NCI-H1092 treated with DMSO at 0.1 percent for 48 hours (cell line): ENCODE measurements at regions not wholly inside any gene's neighbourhood (a gene's known extent, or its start where the extent isn't known, plus 50 kb on each side); places are given as distances from the start of the nearest gene placed in this dataset.
"Not testable (repeated sequence)": the region's sequence is repeated elsewhere in the genome, so short reads cannot be mapped to it uniquely, and the experiment has no call there.

Source experiments
- DNase-seq: peaks from one replicate; lab custom pipeline; 2025; lab: John Stamatoyannopoulos, UW

DNA sequence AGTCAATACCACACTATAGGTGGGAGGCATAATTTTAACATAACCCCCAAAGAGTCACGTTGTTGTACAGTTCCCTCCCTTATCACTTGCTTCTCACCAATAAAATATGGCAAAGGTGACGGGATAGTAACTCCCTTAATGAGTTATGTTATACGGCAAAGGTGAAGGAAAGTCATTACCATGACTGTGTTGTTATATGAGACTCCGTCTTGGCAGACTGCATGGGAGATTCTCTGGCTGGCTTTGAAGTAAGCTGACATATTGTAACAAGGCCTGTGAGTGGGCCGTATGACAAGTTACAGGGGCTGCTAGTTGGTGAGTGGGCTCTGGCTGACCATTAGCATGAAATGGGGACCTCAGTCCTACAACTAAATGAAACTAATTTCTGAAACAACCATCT lies 366.4 kb upstream of the FTMT start:
- DNase-seq, result no peak

GRCh38 chr5:121485999-121486398 lies 365.7 kb upstream of the FTMT start:
- not testable (repeated sequence) for DNase-seq

DNA sequence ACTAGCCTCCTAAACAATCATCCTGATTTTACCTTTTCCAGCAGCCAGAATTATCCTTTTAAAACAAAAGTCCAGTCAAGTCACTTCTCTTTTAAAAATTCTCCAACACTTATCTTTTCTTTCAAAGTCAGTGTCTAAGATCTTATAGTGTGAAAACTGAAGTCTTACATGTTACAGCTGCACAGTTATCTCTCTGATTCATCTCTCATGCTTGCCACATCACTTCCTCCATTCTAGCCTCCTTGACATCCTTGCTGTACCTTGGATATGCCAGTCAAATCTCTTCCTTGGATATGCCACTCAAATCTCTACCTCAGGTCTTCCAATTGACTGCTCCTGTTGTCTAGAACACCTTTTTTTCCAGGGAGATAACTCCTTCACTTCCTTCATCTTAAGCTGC lies 361.7 kb upstream of the FTMT start:
- no peak for DNase-seq

GRCh38 chr5:121497176-121497575 lies 354.5 kb upstream of the FTMT start:
- no peak for DNase-seq

DNA sequence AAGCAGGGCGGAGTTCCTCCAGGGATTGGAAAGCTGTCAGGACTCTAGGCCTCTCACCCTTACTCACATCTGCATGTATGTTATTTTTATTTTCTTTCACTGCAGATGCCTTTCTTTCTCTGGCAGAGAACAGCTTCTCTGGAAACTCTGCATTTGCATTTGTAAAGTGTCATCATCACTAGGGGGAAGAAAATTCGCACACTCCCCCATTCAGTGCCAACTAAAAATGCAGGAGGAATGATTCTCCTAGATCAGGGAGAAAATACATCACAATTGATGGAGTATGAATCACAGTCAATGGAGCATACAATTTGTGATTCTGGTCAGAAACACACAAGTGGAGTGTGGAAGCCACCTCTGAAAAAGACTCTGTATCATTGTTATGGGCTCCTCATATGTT lies 351.4 kb upstream of the FTMT start:
- no peak for DNase-seq

DNA sequence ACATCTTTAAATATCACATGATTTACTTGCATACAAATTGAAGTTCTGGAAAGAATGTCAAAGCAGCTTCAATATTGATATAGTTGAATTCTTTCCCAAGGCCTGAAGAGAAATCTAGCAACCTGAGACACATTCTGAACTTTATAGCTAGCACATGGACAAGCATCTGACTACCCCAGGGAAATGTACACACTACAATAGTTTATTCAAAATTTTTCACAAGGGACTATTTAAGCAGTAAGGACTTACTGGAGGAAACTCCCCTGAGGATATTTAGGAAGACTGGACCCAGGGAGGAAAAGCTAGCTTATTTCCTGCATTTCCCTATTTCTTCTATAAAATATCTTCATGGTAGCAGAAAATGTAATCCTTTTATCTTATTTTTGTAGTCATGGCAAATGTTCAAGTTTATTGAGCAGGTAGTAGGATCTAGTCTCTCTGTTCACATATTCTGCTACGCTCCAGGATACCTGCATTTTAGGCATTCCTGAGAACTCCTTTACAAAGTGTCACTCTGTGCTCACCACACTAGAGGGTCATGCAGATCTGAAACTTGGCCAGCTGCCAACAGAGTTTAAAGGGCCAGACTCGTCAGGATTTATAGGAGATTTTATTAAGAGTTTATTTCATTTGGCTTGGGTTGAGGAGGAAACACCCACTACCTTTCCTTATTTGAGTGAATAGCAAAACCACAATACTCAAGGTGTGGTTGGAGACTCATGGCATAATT lies 348.4 kb upstream of the FTMT start:
- DNase-seq, result no peak

DNA sequence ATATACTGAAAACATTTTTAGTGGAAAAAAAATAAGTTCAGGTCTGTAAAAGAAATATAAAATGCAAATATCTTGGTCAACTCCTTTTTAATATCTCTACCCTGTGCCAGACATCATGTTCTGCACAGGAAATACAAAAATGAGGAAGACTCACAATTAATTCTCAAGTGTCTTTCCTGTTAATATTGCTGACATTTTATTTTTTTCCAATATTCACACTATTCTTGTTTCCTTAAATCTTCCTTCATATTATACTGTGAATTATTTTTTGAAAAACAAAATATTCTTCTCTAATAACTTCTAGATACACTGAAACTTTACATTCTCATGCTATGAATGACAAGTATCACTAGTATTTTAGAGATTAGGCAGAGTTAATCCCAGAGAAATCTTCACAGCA lies 334.7 kb upstream of the FTMT start:
- no peak for DNase-seq

- DNase-seq, result no peak
Observed at GRCh38 chr5:121525706-121526105, 326.0 kb upstream of the FTMT start.

- no peak for DNase-seq
Observed at GRCh38 chr5:121526908-121527307, 324.8 kb upstream of the FTMT start.

- DNase-seq, result no peak
Observed at GRCh38 chr5:121533814-121534213, 317.9 kb upstream of the FTMT start.

DNA sequence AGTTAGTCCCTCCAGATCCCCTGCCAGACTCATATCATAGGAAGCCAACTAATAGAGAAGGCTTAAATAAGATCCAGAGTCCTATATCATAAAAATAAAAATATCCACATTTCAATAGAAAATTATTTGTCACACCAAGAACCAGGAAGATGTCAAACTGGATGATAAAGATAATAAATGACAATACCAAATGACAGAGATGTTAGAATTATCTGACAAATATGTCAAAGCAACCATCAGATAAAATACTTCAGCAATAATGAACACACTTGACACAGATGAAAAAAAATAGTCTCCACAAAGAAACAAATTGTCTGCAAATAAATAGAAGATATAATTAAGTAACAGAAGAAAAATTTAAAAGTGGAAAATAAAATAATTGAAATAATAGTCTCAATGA lies 300.7 kb upstream of the FTMT start:
- no peak for DNase-seq

GRCh38 chr5:121559832-121560231 lies 291.9 kb upstream of the FTMT start:
- no peak for DNase-seq

- no peak for DNase-seq
Observed at GRCh38 chr5:121572061-121572460, 279.6 kb upstream of the FTMT start.

DNA sequence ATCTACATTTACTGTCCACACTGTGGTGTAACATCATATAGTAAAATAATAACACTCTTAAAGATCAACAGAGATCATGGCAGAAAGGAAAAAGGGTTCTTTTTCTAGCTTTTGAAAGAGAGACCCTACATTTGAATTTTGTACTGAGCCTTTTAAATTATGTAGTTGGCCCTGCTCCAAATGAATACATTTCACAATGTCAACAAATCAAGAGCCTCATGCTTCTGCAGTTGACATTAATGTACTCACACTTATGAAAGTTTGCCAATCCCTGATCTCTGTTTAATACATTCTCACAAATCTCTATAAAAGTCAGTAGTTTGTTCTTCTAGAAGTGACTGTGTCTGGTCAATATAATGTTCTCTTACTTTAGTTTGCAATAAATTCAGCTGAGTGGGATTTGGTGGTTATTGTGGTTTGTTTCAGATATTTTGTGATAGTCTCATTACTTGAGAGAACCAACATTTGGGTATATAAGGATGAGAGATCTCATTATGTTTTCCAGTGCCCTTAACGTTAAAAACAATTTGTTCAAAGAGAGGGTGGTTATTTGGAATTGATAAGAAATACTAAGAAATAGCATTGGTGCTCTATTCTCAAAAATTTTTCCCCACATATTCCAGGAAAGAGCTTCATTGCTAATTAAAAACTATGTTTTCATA lies 277.8 kb upstream of the FTMT start:
- no peak for DNase-seq

DNA sequence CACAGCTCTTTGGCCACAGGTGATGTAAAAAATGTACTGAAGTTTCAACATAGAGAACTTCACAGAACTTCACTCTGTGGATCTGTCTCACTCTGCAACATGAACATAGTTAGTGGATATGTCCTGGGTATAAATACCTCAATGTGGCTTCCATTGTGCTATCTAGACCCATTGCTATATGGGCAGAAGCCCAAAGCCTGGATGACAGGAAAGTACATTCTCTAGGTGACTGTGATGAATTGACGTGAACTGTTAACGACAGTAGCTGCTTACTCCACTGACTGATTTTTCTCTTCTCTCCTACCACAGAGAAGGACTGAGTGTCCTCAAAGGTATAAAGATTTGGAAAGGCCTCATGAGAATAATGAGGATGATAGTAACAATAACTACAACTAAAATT lies 270.1 kb upstream of the FTMT start:
- DNase-seq, result no peak

GRCh38 chr5:121596882-121597281 lies 254.8 kb upstream of the FTMT start:
- DNase-seq, result no peak

GRCh38 chr5:121608826-121609225 lies 242.9 kb upstream of the FTMT start:
- no peak for DNase-seq

GRCh38 chr5:121624035-121624434 lies 227.6 kb upstream of the FTMT start:
- DNase-seq, result no peak

DNA sequence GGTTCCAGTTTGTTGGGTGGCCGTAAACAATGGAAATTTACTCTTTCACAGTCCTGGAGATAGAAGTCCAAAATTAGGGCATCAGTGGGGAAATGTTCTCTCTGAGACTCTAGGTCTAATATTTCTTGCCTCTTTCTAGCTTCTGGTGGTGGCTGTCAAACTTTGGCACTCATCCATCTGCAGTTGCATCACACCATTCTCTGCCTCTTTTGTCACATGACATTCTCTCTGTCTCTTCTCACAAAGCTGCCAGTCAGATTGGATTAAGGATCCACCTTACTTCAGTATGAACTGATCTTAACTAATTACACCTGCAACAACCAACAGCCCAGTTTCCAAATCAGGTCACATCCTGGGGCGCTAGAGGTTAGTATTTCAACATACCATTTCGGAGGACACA lies 222.9 kb upstream of the FTMT start:
- no peak for DNase-seq

GRCh38 chr5:121630402-121630801 lies 221.3 kb upstream of the FTMT start:
- no peak for DNase-seq

GRCh38 chr5:121634946-121635345 lies 216.7 kb upstream of the FTMT start:
- no peak for DNase-seq

- DNase-seq, result no peak
Observed at GRCh38 chr5:121638126-121638525, 213.6 kb upstream of the FTMT start.

DNA sequence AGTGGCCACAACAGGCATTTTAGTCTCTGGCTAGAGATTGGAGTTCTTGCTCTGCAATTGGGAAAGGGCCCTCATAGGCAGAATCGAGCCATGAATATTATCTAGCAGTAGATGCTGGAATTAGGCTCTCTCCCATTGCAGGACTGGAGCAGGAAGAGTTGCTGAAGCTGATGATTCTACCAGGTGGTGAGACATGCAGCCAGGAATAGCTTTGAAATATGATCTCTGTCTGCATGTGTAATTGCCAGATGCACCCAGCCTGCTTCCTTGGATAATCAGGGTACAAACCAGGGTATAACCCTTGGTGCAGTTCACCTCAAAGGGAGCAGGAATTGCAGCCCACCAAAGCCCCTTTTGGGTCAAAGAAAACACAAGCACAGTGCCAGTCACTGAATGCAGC lies 211.4 kb upstream of the FTMT start:
- DNase-seq, result no peak

- DNase-seq, result no peak
Observed at GRCh38 chr5:121658221-121658620, 193.5 kb upstream of the FTMT start.
